ENCODE measurements at regions not wholly inside any gene's neighbourhood (a gene's known extent, or its start where the extent isn't known, plus 50 kb on each side); places are given as distances from the start of the nearest gene placed in this dataset.

GRCh38 chr7:26531926-26532325, 240.3 kb downstream of the SNX10 start:
- no peaks in the 10 kb centered on the region for H3K9me3 Mint-ChIP-seq
- H3K27me3 Mint-ChIP-seq (ENCODE audit: low read depth): peaks cover 18% of the 10 kb centered on the region
- peak overlapping the region in 1 of 3 experiments; percentile 37 for H3K4me3 Mint-ChIP-seq
- H3K36me3 Mint-ChIP-seq (ENCODE audit: low read depth): no peaks in the 10 kb centered on the region
- peak overlapping the region; percentile 88 to 97 (median 92) for H3K27ac Mint-ChIP-seq
- TF ChIP-seq CTCF (IDR thresholded peaks at IDR 0.05; ENCODE audit: unreplicated experiment in 3 of 3): no peak
- peaks cover 50% of the 10 kb centered on the region for H3K4me1 Mint-ChIP-seq

GRCh38 chr7:26532471-26532870, 240.8 kb downstream of the SNX10 start:
- H3K4me1 Mint-ChIP-seq: peaks cover 50% of the 10 kb centered on the region
- peaks cover 20% of the 10 kb centered on the region for H3K27me3 Mint-ChIP-seq (ENCODE audit: low read depth)
- H3K36me3 Mint-ChIP-seq (ENCODE audit: low read depth): no peaks in the 10 kb centered on the region
- H3K9me3 Mint-ChIP-seq: peaks cover 2% of the 10 kb centered on the region
- TF ChIP-seq CTCF (IDR thresholded peaks at IDR 0.05; ENCODE audit: unreplicated experiment in 3 of 3): no peak
- H3K4me3 Mint-ChIP-seq: peak overlapping the region in 1 of 3 experiments; percentile 37
- H3K27ac Mint-ChIP-seq: peak overlapping the region; percentile 88 to 97 (median 92)

- H3K27me3 Mint-ChIP-seq (ENCODE audit: low read depth): peaks cover 27% of the 10 kb centered on the region
- no peaks in the 10 kb centered on the region for H3K36me3 Mint-ChIP-seq (ENCODE audit: low read depth)
- peak overlapping the region; percentile 88 to 97 (median 92) for H3K27ac Mint-ChIP-seq
- H3K4me1 Mint-ChIP-seq: peaks cover 50% of the 10 kb centered on the region
- H3K9me3 Mint-ChIP-seq: peaks cover 3% of the 10 kb centered on the region
- no peak for TF ChIP-seq CTCF (IDR thresholded peaks at IDR 0.05; ENCODE audit: unreplicated experiment in 3 of 3)
- H3K4me3 Mint-ChIP-seq: no peak overlapping the region
These were observed 241.6 kb downstream of the SNX10 start for GRCh38 chr7:26533217-26533616.

- H3K4me1 Mint-ChIP-seq: peaks cover 54% of the 10 kb centered on the region
- peak overlapping the region; percentile 72 to 92 (median 92) for H3K27ac Mint-ChIP-seq
- no peaks in the 10 kb centered on the region for H3K36me3 Mint-ChIP-seq (ENCODE audit: low read depth)
- H3K9me3 Mint-ChIP-seq: peaks cover 3% of the 10 kb centered on the region
- no peak for TF ChIP-seq CTCF (IDR thresholded peaks at IDR 0.05; ENCODE audit: unreplicated experiment in 3 of 3)
- H3K27me3 Mint-ChIP-seq (ENCODE audit: low read depth): peaks cover 40% of the 10 kb centered on the region
- H3K4me3 Mint-ChIP-seq: peak overlapping the region in 2 of 3 experiments; percentile 1 to 17
These were observed 243.2 kb downstream of the SNX10 start for GRCh38 chr7:26534649-26535482.

- no peaks in the 10 kb centered on the region for H3K36me3 Mint-ChIP-seq (ENCODE audit: low read depth)
- peaks cover 3% of the 10 kb centered on the region for H3K9me3 Mint-ChIP-seq
- peaks cover 54% of the 10 kb centered on the region for H3K4me1 Mint-ChIP-seq
- peak overlapping the region; percentile 72 to 92 (median 92) for H3K27ac Mint-ChIP-seq
- no peak for TF ChIP-seq CTCF (IDR thresholded peaks at IDR 0.05; ENCODE audit: unreplicated experiment in 3 of 3)
- no peak overlapping the region for H3K4me3 Mint-ChIP-seq
- H3K27me3 Mint-ChIP-seq (ENCODE audit: low read depth): peaks cover 44% of the 10 kb centered on the region
These were observed 243.9 kb downstream of the SNX10 start for GRCh38 chr7:26535483-26536007.
